A549 (cell line): ENCODE measurements at regions not wholly inside any gene's neighbourhood (a gene's known extent, or its start where the extent isn't known, plus 50 kb on each side); places are given as distances from the start of the nearest gene placed in this dataset.

Experiments
- ATAC-seq, 2 experiments: fragments of 200-7000 bp in 1 of 2; fragments of >200 bp in 1 of 2; cut with Nextera tagmentation in 1 of 2; cut with Tn5 transposase in 1 of 2; 3 replicates each; pipeline versions ENCODE4 v1.8.0 to v1.9.1; 2018 to 2020; ENCODE audit warnings: mild to moderate bottlenecking in 1 of 2, moderate library complexity in 1 of 2
- CTCF ChIA-PET: fragments of 300-600 bp; sonication (Branson Sonifier 250); formaldehyde crosslinking; extraction: SDS; loops from one replicate; lab custom pipeline; 2021; ENCODE audit warnings: antibody characterized with exemption, inconsistent platforms; lab: Yijun Ruan, JAX
- POLR2A ChIA-PET: fragments of 350-600 bp; formaldehyde crosslinking; extraction: SDS; loops from one replicate; lab custom pipeline; 2021; ENCODE audit warnings: antibody characterized with exemption, inconsistent platforms; lab: Yijun Ruan, JAX
- DNase-seq, 2 experiments: peaks; one replicate each; pipeline versions ENCODE4 v3.0.0 to v3.0.0-alpha.2; 2011 to 2016; ENCODE audit warnings: low read depth in 1 of 2, low spot score in 1 of 2
- FAIRE-seq: peaks from 2 replicates; lab custom pipeline; 2011; peaks lifted over from hg19 to GRCh38; lab: Jason Lieb, UNC
- H3K27ac ChIP-seq, 2 experiments: fragments of >200 bp; sonication (Bioruptor Twin); formaldehyde crosslinking; 3 replicates each; pipeline ENCODE4 v1.5.1; 2016 to 2017
- H3K4me1 ChIP-seq: fragments of >200 bp; sonication (Bioruptor Twin); formaldehyde crosslinking; 3 replicates; pipeline ENCODE4 v1.6.1; 2016
- H3K4me2 ChIP-seq: fragments of >200 bp; sonication (Bioruptor Twin); formaldehyde crosslinking; 3 replicates; pipeline ENCODE4 v1.6.1; 2016
- H3K4me3 ChIP-seq: fragments of >200 bp; sonication (Bioruptor Twin); formaldehyde crosslinking; 3 replicates; pipeline ENCODE4 v1.5.1; 2016
- H3K9me3 ChIP-seq: fragments of >200 bp; sonication (Bioruptor Twin); formaldehyde crosslinking; 3 replicates; pipeline ENCODE4 v1.6.1; 2016
- CBX8 ChIP-seq: fragments of 200-600 bp; sonication (generic); IDR thresholded peaks from 2 replicates; pipeline ENCODE4 v1.6.1; 2016
- EHF ChIP-seq: fragments of 250-450 bp; sonication (Bioruptor Pico); IDR thresholded peaks from 2 replicates; pipeline ENCODE4 v1.5.0; 2020; ENCODE audit warnings: mild to moderate bottlenecking
- EHMT2 ChIP-seq: fragments of 200-600 bp; sonication (generic); IDR thresholded peaks from 2 replicates; pipeline ENCODE4 v1.6.1; 2016; ENCODE audit warnings: antibody characterized with exemption, low read depth, mild to moderate bottlenecking, moderate library complexity
- FOSB ChIP-seq: fragments of 250-450 bp; sonication (Bioruptor Pico); IDR thresholded peaks from 2 replicates; pipeline ENCODE4 v1.5.0; 2020; ENCODE audit warnings: mild to moderate bottlenecking, moderate library complexity
- HMGXB4 ChIP-seq: fragments of 250-450 bp; sonication (Bioruptor Pico); IDR thresholded peaks from 2 replicates; pipeline ENCODE4 v1.5.0; 2021; ENCODE audit warnings: mild to moderate bottlenecking, moderate library complexity, borderline replicate concordance
- HOXB13 ChIP-seq: fragments of 250-450 bp; sonication (Bioruptor Pico); IDR thresholded peaks from 2 replicates; pipeline ENCODE4 v1.5.0; 2020; ENCODE audit warnings: low read depth, mild to moderate bottlenecking, moderate library complexity
- HOXB5 ChIP-seq: fragments of 250-450 bp; sonication (Bioruptor Pico); IDR thresholded peaks from 2 replicates; pipeline ENCODE4 v1.5.0; 2020; ENCODE audit warnings: mild to moderate bottlenecking, moderate library complexity
- KDM5A ChIP-seq: fragments of 200-600 bp; sonication (generic); IDR thresholded peaks from 2 replicates; pipeline ENCODE4 v1.6.1; 2016; ENCODE audit warnings: antibody characterized with exemption, mild to moderate bottlenecking
- MYC ChIP-seq: IDR thresholded peaks from 2 replicates; pipeline ENCODE4 v1.6.1; 2012; ENCODE audit warnings: mild to moderate bottlenecking, inconsistent platforms, low read length, improper control_type of control experiment, borderline replicate concordance
- NPAS2 ChIP-seq: fragments of 250-450 bp; sonication (Bioruptor Pico); IDR thresholded peaks from 2 replicates; pipeline ENCODE4 v1.8.0; 2022; ENCODE audit warnings: mild to moderate bottlenecking, moderate library complexity, borderline replicate concordance
- NR3C1 ChIP-seq: fragments of >200 bp; sonication (Bioruptor Twin); formaldehyde crosslinking; IDR thresholded peaks from 3 replicates; pipeline ENCODE4 v1.6.1; 2017
- PBX3 ChIP-seq: IDR thresholded peaks from 2 replicates; pipeline ENCODE4 v1.6.1; 2012
- POLR2AphosphoS2 ChIP-seq: conservative IDR thresholded peaks from 2 replicates; pipeline ENCODE4 v1.6.1; 2012; ENCODE audit warnings: low read length, improper control_type of control experiment, inconsistent platforms
- RAD21 ChIP-seq, 2 experiments: fragments of >200 bp in 1 of 2; sonication (Bioruptor Twin) in 1 of 2; formaldehyde crosslinking in 1 of 2; IDR thresholded peaks in 1 of 2; conservative IDR thresholded peaks in 1 of 2; 2 replicates in 1 of 2; 3 replicates in 1 of 2; pipeline ENCODE4 v1.6.1; 2012 to 2018; ENCODE audit warnings: inconsistent platforms in 1 of 2
- RCOR1 ChIP-seq: fragments of 150-350 bp; IDR thresholded peaks from 2 replicates; pipeline ENCODE4 v1.6.1; 2014; ENCODE audit warnings: antibody characterized with exemption, low read length, low read depth
- REST ChIP-seq: fragments of 200-600 bp; sonication (generic); IDR thresholded peaks from 2 replicates; pipeline ENCODE4 v1.6.1; 2016; ENCODE audit warnings: antibody characterized with exemption, mild to moderate bottlenecking, moderate library complexity
- RNF2 ChIP-seq: fragments of 200-600 bp; sonication (generic); IDR thresholded peaks from 2 replicates; pipeline ENCODE4 v1.6.1; 2016; ENCODE audit warnings: low read depth, mild to moderate bottlenecking, antibody characterized with exemption, moderate library complexity, borderline replicate concordance
- ZC3H11A ChIP-seq: fragments of 450-650 bp; IDR thresholded peaks from 2 replicates; pipeline ENCODE4 v1.6.1; 2014; ENCODE audit warnings: antibody characterized with exemption, mild to moderate bottlenecking
- ZFP36 ChIP-seq: fragments of 450-650 bp; IDR thresholded peaks from 2 replicates; pipeline ENCODE4 v1.6.1; 2014; ENCODE audit warnings: borderline replicate concordance; ENCODE audit not compliant: partially characterized antibody
- ZSCAN20 ChIP-seq: fragments of 250-450 bp; sonication (Bioruptor Pico); IDR thresholded peaks from 2 replicates; pipeline ENCODE4 v1.8.0; 2022; ENCODE audit warnings: mild to moderate bottlenecking, moderate library complexity
- WGBS: methylation state at CpG from one replicate; pipeline ENCODE4 v1.1.6; 2017; ENCODE audit errors: missing lambda C conversion rate; 5-methylcytosine and 5-hydroxymethylcytosine counted together
- TF ChIP-seq, protein P1 (sequence below): fragments of 150-350 bp; IDR thresholded peaks from 2 replicates; pipeline ENCODE4 v1.6.1; 2014; ENCODE audit warnings: low read depth, mild to moderate bottlenecking, low read length
- TF ChIP-seq, protein P2 (sequence below): fragments of >200 bp; sonication (Bioruptor Twin); formaldehyde crosslinking; IDR thresholded peaks from 3 replicates; pipeline ENCODE4 v1.6.1; 2016

DNA sequence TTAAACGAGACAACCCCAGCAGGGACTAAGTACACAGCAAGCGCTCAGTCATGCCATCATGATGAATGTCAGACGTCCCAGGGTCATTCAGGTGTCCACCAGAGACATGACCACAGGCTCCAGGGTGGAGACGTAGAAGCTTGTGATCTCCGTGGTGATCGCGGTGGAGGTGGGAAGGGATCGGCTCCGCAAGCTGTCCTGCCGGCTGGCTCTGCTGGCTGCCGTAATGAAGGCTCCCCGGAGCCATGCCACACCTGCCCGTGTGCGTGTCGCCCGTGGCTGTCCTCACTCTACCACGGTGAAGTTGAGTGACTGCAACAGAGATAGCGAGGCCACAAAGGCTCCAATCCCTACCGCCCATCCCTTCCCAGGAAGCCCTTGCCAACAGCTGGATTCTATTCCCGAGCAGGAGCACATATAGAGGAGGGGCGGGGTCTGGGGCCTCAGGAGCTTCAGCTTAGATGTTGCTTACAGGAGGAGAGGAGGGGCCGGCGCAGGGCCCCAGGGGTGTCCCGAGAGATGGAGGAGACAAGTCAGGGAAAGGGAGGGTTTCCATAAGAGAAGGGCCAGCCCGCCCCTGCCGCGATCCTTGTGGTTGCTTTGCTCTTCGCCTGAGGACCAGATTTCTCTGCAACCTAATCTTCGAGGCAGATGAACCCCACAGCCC is 332.6 kb upstream of the SFSWAP start:
- 82% methylated on average over 22 of the region's 29 CpGs for WGBS
- H3K4me1 ChIP-seq = no peaks in the 10 kb centered on the region
- TF ChIP-seq CBX8 = no peak
- no peak for TF ChIP-seq ZFP36
- no peak for TF ChIP-seq NPAS2
- no peak for TF ChIP-seq FOSB (CRISPR knock-in tag)
- TF ChIP-seq, protein P1, sequence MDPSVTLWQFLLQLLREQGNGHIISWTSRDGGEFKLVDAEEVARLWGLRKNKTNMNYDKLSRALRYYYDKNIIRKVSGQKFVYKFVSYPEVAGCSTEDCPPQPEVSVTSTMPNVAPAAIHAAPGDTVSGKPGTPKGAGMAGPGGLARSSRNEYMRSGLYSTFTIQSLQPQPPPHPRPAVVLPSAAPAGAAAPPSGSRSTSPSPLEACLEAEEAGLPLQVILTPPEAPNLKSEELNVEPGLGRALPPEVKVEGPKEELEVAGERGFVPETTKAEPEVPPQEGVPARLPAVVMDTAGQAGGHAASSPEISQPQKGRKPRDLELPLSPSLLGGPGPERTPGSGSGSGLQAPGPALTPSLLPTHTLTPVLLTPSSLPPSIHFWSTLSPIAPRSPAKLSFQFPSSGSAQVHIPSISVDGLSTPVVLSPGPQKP = no peak
- no peak for TF ChIP-seq POLR2AphosphoS2
- TF ChIP-seq RAD21 (conservative IDR thresholded peaks at IDR 0.05 in 1 of 2, IDR thresholded peaks at IDR 0.05 in 1 of 2) = no peak
- no peak for TF ChIP-seq NR3C1
- TF ChIP-seq, protein P2, sequence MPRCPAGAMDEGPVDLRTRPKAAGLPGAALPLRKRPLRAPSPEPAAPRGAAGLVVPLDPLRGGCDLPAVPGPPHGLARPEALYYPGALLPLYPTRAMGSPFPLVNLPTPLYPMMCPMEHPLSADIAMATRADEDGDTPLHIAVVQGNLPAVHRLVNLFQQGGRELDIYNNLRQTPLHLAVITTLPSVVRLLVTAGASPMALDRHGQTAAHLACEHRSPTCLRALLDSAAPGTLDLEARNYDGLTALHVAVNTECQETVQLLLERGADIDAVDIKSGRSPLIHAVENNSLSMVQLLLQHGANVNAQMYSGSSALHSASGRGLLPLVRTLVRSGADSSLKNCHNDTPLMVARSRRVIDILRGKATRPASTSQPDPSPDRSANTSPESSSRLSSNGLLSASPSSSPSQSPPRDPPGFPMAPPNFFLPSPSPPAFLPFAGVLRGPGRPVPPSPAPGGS = no peak
- TF ChIP-seq ZC3H11A = no peak
- TF ChIP-seq HMGXB4 = no peak
- TF ChIP-seq PBX3 = no peak
- TF ChIP-seq EHMT2 = no peak
- TF ChIP-seq EHF (CRISPR knock-in tag) = no peak
- TF ChIP-seq KDM5A = no peak
- no peak for TF ChIP-seq HOXB13 (CRISPR knock-in tag)
- no peak for FAIRE-seq
- DNase-seq = no peak
- ChIA-PET CTCF (no interaction called here), POLR2A (no interaction called here)
- ATAC-seq = no peak
- H3K4me3 ChIP-seq = no peak overlapping the region
- no peak overlapping the region for H3K27ac ChIP-seq
- no peak overlapping the region for H3K4me2 ChIP-seq
- H3K9me3 ChIP-seq = no peaks in the 10 kb centered on the region

- POLR2A ChIA-PET = no interaction called here
- H3K4me3 ChIP-seq = no peak overlapping the region
- H3K4me2 ChIP-seq = no peak overlapping the region
- no peaks in the 10 kb centered on the region for H3K4me1 ChIP-seq
- FAIRE-seq = no peak
- CTCF ChIA-PET = no interaction called here
- no peaks in the 10 kb centered on the region for H3K9me3 ChIP-seq
- no peak for DNase-seq
- TF ChIP-seq REST (no peak), MYC (no peak), EHF (CRISPR knock-in tag) (no peak), POLR2AphosphoS2 (no peak), RCOR1 (no peak), ZSCAN20 (CRISPR knock-in tag) (no peak), FOSB (CRISPR knock-in tag) (no peak), RNF2 (no peak), HOXB5 (no peak)
- 78% methylated on average over 23 of the region's 31 CpGs for WGBS
- H3K27ac ChIP-seq = no peak overlapping the region
- no peak for ATAC-seq
Observed at GRCh38 chr12:131378861-131379665, 331.8 kb upstream of the SFSWAP start.
